Glomerular visceral epithelial cell (primary cell): ENCODE measurements at regions not wholly inside any gene's neighbourhood (a gene's known extent, or its start where the extent isn't known, plus 50 kb on each side); places are given as distances from the start of the nearest gene placed in this dataset.

Source experiments
- DNase-seq: peaks from one replicate; pipeline ENCODE4 v3.0.0-alpha.2; 2016; ENCODE audit errors: extremely low spot score

DNA sequence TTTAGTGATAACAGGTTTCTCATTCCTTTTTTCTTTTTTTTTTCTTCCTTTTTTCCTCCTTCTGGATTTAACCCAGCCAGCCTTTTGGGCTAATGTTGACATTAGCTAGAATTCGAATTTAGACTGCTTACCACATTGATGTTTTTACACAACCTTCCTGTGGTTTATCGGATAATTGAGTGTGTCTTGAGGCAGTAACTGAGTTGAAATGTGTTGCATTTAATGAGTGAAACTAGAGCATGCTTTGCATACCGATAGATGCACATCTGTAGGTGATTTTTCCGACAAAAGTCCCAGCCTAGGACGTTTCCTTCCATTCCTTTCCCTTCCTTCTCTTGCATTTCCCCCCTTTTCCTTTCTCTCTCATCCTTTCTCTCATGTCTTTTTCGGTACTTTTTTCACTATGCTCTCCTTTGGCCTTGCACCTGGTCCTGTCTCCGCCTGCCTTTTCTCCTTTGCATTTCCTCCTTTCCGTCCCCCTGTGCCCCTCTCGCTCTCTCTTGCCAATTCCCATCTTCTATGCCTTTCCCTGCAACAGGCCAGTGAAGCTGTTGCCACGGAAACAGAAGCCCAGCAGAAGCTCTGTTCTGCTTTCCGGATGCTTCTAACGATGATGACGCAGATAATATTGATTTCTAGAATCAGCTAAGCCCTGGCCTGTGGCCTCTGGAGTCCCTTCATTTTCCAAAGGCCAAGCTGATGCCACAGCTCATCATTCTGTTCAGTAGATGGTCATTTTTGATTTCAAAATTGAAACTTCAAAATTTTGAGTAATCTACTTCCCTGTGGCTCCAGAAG, 76.1 kb downstream of the SLC25A47 start:
- DNase-seq, result no peak

GRCh38 chr14:100400115-100400514, 77.0 kb downstream of the SLC25A47 start:
- no peak for DNase-seq

DNA sequence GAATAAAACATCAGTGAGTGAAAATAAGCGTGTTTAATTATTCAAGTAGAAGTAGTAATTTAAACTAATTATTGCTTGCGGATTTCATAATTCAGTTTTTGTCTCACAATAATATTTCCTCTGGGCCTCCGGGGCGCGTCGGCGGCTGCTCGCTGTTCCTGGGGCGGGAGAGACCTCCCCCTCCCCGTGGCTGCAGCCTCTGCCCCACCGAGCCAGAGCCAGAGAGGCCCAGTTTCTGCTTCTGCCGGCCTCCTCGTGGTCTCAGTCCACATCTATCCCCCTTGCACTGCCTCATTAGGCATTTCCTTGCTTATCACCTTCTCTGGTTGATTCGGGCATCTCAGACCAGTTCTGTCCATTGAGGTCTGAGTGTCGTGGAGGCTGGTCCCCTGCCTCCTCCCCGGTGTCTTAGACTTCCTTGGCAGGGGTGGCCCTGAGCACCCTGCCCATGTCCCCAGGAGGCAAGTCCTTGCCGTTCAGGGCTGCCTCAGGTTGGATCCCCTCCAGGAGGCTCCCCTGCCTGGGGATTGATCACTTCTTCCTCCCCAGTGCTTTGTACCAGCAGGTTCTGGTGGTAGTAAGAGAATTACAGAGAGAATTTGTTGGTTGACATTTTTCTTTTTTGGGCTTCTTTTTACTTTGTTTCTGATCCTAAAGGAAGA, 78.0 kb downstream of the SLC25A47 start:
- DNase-seq, result no peak

DNA sequence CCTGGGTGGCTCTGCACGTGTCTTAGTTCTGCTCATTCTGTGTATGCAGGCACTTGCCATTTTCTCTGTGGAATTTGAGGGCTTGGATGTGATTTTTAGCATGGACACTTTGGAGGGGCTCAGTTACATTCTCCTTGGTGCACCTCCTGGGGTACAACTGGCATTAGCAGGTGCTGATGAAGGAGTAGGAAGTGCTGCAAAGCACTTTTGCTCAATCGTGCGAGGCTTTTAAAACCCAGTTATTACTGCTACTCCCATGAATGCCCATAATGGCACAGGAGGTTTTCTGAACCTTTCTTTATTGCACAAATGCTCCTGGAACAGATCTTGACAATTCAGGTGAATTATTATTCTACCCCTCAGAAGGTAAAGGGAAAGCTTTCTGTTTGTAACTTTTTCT, 78.7 kb downstream of the SLC25A47 start:
- DNase-seq, result no peak

GRCh38 chr14:100402631-100403030, 79.5 kb downstream of the SLC25A47 start:
- peak; percentile 37 for DNase-seq

DNA sequence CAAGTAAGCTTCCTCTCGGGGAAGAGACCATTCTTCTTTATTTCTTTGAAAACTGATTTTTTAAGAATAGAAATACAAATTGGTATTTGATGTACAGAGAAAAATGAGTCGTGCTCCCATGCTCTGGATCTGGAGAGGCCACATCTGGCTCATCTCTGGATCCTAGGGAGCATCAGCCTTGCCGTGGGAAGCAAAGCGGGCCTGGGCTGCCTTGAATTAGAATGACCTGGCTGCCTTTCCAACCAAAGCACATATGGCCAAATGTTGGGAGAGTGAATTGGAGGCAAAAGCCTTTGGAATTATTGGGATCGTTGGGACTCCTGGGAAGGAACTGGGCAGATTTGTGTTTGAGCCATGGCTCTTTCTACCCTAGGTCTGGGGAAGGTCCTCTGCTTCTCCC, 80.0 kb downstream of the SLC25A47 start:
- DNase-seq, result no peak

GRCh38 chr14:100403802-100404365, 80.7 kb downstream of the SLC25A47 start:
- no peak for DNase-seq

DNA sequence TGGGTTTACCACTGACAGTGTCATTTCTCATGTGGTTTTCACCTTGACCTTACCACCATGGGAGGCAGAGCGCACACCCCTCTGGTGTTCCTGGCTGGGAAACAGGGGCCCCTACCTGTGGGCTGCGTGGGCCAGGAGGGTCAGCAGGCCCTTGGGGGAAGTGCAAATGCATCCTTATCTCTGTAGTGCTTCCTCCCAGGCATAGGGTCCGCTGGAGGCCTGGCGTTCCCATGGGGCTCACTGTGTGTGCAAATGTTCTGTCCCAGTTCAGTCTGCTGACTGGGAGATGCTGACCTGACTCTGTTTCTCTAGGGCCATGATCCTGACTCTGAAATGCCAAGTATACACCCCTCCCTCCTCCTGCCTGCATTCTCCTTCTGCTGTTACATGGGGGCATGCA, 81.3 kb downstream of the SLC25A47 start:
- no peak for DNase-seq

DNA sequence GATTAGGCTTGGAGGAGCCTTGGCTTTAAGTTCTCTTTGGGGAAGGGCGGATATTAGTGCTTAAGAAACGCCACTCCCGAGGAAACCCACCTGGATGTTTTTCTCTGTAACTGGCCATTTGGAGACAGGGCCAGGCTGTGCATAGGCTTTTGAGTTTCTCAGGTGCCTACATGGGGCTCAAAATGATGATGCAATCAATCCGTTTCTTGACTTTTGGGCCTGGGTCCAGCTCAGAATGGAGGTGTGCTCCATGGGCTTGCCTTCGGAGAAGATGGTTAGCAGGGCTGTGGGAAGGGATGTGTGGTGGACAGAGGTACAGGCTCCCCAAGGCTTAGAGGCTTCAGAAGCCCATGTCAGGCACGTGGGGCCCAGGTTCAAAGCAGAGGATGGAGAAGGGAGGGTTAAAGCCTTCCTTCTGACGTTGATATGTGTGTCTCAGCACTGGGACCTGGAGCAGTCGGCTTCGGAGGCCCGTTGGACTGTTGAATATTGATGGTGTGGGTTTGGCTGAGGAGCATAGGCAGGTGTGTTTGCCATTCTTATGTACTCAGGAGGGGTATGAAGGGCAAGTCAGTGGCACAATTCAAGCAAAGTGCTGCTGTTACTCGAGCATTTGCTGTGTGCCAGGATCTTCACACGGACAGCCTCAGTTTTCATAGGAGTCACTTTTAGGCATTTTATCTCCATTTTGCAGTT, 82.8 kb downstream of the SLC25A47 start:
- no peak for DNase-seq

- DNase-seq, result no peak
Observed at GRCh38 chr14:100406505-100407131, 83.5 kb downstream of the SLC25A47 start.

- DNase-seq, result no peak
Observed at GRCh38 chr14:100407376-100408102, 84.4 kb downstream of the SLC25A47 start.

- DNase-seq, result no peak
Observed at GRCh38 chr14:100408350-100409002, 85.3 kb downstream of the SLC25A47 start.

GRCh38 chr14:100409003-100409360, 85.8 kb downstream of the SLC25A47 start:
- no peak for DNase-seq

GRCh38 chr14:100409651-100410050, 86.5 kb downstream of the SLC25A47 start:
- DNase-seq, result no peak

- DNase-seq, result no peak
Observed at GRCh38 chr14:100410056-100410565, 87.0 kb downstream of the SLC25A47 start.

DNA sequence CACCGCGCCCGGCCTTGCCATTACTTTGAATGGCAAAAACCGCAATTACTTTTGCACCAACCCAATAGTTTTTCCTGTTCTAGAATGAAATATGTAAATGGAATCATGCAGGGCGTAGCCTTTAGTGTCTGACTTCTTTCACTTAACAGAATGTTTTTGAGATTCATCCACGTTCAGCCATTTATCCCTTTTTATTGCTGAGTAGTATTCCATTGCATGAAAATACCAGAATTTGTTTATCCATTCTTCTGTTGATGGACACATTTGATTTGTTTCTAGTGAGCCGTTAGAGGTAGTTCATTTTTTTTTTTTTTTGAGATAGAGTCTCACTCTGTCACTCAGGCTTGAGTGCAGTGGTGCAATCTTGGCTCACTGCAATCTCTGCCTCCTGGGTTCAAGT, 90.6 kb downstream of the SLC25A47 start:
- DNase-seq, result no peak

GRCh38 chr14:100415226-100415625, 92.1 kb downstream of the SLC25A47 start:
- DNase-seq, result no peak

DNA sequence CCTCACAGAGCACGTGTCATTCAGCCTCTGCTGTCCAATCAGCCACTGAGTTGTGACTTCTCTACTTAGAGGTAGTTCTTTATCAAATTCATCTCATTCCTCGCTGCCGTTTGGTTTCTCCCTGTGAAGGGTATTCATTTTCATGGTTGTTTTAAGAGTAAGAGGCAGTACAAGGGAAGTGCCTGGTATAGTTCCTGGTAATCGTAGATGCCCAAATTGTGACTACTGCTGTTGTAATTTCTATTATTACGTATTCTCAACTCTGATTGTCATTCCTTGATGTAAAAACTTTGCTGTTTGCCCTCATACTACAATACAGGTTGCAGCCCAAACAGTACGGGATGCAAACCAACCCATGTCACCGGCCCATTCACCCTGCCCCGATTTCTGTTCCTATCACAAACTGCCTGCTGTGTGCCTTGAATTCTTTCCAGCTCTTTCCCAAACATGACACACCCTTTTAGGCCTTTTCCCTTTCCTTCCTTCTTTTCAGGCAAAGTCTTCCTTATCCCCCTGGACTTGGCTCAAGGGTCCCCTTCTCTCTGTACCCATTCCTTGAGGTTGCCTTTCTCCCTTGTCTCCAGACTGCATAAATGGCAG, 93.0 kb downstream of the SLC25A47 start:
- no peak for DNase-seq

DNA sequence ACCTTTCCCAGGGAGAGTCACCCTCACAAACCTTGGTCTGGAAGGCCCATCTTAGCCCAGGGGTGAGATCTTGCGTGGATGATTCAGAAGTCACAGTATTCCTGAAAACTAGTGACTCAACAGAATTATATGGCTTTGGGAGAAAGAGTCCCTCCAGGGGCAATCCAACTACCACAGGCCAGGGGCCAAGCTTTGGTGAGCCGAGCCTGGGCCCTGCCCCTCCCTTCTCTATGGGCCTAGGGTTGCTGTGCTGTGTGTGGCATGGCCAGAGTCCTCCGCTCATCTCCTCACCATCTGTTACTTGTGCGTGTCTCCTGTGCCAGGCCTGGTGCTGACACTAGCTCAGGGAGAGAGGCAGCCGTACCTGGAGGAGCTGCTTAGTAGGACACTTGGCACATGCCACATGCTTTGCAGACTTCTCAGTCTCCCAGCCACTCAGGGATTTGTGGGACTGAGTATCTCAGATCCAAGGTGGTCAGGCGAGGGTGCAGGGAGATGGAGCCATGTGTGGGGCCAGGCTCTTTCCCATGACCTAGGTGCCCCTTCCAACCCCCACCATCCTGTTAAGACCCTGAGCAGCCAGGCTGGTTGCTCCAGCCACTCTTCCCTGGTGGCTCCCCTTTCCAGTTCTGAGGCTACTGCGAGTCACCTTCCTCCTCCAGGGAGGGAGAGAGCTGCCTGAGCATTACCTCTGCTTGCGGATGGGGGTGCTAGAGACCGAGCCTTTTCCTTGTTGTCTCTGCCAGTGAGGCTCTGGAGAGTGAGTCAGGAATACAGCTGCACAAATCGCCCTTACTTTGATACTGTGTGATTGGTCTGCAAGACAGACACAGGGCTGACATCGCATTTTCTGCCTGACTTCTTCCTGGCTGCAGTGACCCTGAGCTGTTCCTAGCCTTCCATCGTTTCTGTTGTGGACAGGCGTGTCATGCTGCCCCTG, 94.1 kb downstream of the SLC25A47 start:
- peak; percentile 92 for DNase-seq
